ENCODE measurements at regions not wholly inside any gene's neighbourhood (a gene's known extent, or its start where the extent isn't known, plus 50 kb on each side); places are given as distances from the start of the nearest gene placed in this dataset.

DNA sequence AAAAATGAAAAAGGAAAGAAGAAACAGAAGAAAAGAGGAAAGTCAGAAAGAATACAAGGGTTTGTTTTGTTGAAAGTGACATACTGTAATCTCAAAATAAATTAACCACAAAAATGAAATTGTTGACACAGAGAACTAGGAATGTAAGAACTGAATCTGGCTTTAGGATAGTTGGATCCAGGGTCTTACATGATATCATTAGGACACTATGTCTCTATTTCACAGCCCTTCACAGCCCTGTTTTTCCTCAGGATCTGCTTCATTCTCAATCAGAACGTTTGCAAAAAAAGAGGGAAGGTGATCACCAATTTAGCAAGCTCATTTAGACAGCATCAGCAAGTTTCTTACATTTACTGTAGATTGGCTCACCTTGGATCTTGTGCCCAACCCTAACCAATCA is 188.5 kb upstream of the NREP start:
- DNase-seq (ENCODE audit: low read depth, low spot score): no peak
- Histone ChIP-seq H3K9me3 (replicated peaks; ENCODE audit: control insufficient read depth, insufficient read depth, low read length) (no peaks in the 10 kb centered on the region), H2AFZ (ENCODE audit: low read depth, low read length) (no peak overlapping the region), H3K9me1 (replicated peaks; ENCODE audit: control insufficient read depth, extremely low read depth, insufficient read depth, low read length) (no peaks in the 10 kb centered on the region), H3K4me2 (ENCODE audit: insufficient read depth, low read length) (no peak overlapping the region), H3K36me3 (ENCODE audit: control insufficient read depth in 2 of 2, extremely low read depth in 1 of 2, insufficient read depth in 2 of 2, low read length in 2 of 2) (no peaks in the 10 kb centered on the region), H3K4me1 (ENCODE audit: control insufficient read depth, extremely low read depth, insufficient read depth, low read length) (no peaks in the 10 kb centered on the region), H3K79me2 (ENCODE audit: control insufficient read depth, insufficient read depth, low read length) (no peaks in the 10 kb centered on the region), H3K27ac (ENCODE audit: insufficient read depth, low read depth, low read length) (no peak overlapping the region), H3K4me3 (replicated peaks in 1 of 3; ENCODE audit: insufficient read depth in 1 of 3, low read depth in 1 of 3, low read length in 3 of 3) (no peak overlapping the region), H3K9ac (replicated peaks; ENCODE audit: extremely low read depth, insufficient read depth, low read length) (no peak overlapping the region), H3K27me3 (ENCODE audit: control insufficient read depth in 2 of 2, insufficient read depth in 2 of 2, low read length in 2 of 2) (no peaks in the 10 kb centered on the region), H4K20me1 (replicated peaks; ENCODE audit: control insufficient read depth, extremely low read depth, insufficient read depth, low read length) (no peaks in the 10 kb centered on the region)
- dilution Hi-C loops (cut with MboI; ENCODE audit: extremely low pct_ligation_motif_present, low sequenced_read_pairs): no loop called here
- intact Hi-C loops (cut with micrococcal nuclease): no loop called here
- FAIRE-seq: no peak
- ChIA-PET CTCF (no interaction called here), POLR2A (no interaction called here)
- TF ChIP-seq, protein P1, sequence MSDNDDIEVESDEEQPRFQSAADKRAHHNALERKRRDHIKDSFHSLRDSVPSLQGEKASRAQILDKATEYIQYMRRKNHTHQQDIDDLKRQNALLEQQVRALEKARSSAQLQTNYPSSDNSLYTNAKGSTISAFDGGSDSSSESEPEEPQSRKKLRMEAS (IDR thresholded peaks at IDR 0.05; ENCODE audit: insufficient read depth, insufficient read length): no peak
- no peak for TF ChIP-seq JUN (IDR thresholded peaks at IDR 0.05; ENCODE audit: borderline replicate concordance, insufficient read depth, insufficient read length, low read depth)
- no peak for TF ChIP-seq GATA2 (IDR thresholded peaks at IDR 0.05; ENCODE audit: insufficient read depth, insufficient read length, low read depth, low read length)
- TF ChIP-seq FOS (IDR thresholded peaks at IDR 0.05; ENCODE audit: borderline replicate concordance, insufficient read depth, low read length): no peak
- no peak for TF ChIP-seq EZH2 (IDR thresholded peaks at IDR 0.05; ENCODE audit: borderline replicate concordance, low read depth, low read length, severe bottlenecking)
- TF ChIP-seq POLR2A (IDR thresholded peaks at IDR 0.05; ENCODE audit: low read depth, low read length): no peak
- TF ChIP-seq POLR2AphosphoS5 (IDR thresholded peaks at IDR 0.05; ENCODE audit: insufficient read depth, low read depth, low read length): no peak
- TF ChIP-seq, protein P2, sequence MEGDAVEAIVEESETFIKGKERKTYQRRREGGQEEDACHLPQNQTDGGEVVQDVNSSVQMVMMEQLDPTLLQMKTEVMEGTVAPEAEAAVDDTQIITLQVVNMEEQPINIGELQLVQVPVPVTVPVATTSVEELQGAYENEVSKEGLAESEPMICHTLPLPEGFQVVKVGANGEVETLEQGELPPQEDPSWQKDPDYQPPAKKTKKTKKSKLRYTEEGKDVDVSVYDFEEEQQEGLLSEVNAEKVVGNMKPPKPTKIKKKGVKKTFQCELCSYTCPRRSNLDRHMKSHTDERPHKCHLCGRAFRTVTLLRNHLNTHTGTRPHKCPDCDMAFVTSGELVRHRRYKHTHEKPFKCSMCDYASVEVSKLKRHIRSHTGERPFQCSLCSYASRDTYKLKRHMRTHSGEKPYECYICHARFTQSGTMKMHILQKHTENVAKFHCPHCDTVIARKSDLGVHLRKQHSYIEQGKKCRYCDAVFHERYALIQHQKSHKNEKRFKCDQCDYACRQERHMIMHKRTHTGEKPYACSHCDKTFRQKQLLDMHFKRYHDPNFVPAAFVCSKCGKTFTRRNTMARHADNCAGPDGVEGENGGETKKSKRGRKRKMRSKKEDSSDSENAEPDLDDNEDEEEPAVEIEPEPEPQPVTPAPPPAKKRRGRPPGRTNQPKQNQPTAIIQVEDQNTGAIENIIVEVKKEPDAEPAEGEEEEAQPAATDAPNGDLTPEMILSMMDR (IDR thresholded peaks at IDR 0.05; ENCODE audit: extremely low read depth in 1 of 2, insufficient read depth in 1 of 2, low read depth in 1 of 2, low read length in 2 of 2): no peak
- no peak for TF ChIP-seq MYC (IDR thresholded peaks at IDR 0.05; ENCODE audit: low read depth, low read length)
- no TSS peak for BruUV-seq (replicated peaks)
